Muscle layer of colon (tissue), 2 donors: ENCODE measurements at regions not wholly inside any gene's neighbourhood (a gene's known extent, or its start where the extent isn't known, plus 50 kb on each side); places are given as distances from the start of the nearest gene placed in this dataset.

Experiments
- H3K27ac ChIP-seq: one replicate; pipeline ENCODE4 v1.7.0; 2013; ENCODE audit warnings: low read depth, mild to moderate bottlenecking, low read length, moderate library complexity
- H3K27me3 ChIP-seq, 2 donors: one replicate each; pipeline ENCODE4 v1.7.0; 2013; ENCODE audit warnings: low read length in 2 of 2, mild to moderate bottlenecking in 2 of 2; ENCODE audit not compliant: insufficient read depth in 2 of 2, control insufficient read depth in 1 of 2
- H3K36me3 ChIP-seq: one replicate; pipeline ENCODE4 v1.7.0; 2013; ENCODE audit warnings: mild to moderate bottlenecking, low read length; ENCODE audit not compliant: insufficient read depth
- H3K4me1 ChIP-seq: one replicate; pipeline ENCODE4 v1.7.0; 2013; ENCODE audit warnings: mild to moderate bottlenecking, low read length; ENCODE audit not compliant: insufficient read depth
- H3K4me3 ChIP-seq, 2 donors: one replicate each; pipeline ENCODE4 v1.7.0; 2013; ENCODE audit warnings: low read length in 2 of 2, low read depth in 1 of 2, mild to moderate bottlenecking in 1 of 2, moderate library complexity in 1 of 2
- H3K9ac ChIP-seq: one replicate; pipeline ENCODE4 v1.7.0; 2013; ENCODE audit warnings: low read length
- H3K9me3 ChIP-seq: one replicate; pipeline ENCODE4 v1.7.0; 2013; ENCODE audit warnings: mild to moderate bottlenecking, low read length
- donor health status: abdominal sarcoma.
- donor health status: Adenocarcinoma of cecum.

DNA sequence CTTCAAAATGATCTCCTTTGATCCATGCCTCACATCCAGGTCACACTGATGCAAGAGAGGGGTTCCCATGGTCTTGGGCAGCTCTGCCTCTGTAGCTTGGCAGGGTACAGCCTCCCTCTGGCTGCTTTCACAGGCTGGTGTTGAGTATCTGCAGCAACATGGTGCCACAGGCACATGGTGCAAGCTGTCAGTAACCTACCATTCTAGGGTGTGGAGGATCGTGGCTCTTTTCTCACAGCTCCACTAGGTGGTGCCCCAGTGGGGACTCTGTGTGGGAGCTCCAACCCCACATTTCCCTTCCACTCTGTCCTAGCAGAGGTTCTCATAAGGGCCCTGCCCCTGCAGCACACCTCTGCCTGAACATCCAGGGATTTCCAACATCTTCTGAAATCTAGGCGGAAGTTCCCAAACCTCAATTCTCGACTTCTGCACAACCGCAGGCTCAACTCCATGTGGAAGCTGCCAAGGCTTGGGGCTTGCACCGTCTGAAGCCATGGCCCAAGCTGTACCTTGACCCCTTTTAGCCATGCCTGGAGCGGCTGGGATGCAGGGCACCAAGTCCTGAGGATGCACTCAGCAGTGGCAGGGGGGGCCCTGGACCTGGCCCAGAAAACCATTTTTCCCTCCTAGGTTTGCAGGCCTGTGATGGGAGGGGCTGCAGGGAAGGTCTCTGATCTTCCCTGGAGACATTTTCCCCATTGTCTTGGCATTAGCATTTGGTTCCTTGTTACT lies 137.8 kb upstream of the NUDT6 start:
- Histone ChIP-seq H3K4me1 (no peaks in the 10 kb centered on the region), H3K27ac (no peak overlapping the region)

DNA sequence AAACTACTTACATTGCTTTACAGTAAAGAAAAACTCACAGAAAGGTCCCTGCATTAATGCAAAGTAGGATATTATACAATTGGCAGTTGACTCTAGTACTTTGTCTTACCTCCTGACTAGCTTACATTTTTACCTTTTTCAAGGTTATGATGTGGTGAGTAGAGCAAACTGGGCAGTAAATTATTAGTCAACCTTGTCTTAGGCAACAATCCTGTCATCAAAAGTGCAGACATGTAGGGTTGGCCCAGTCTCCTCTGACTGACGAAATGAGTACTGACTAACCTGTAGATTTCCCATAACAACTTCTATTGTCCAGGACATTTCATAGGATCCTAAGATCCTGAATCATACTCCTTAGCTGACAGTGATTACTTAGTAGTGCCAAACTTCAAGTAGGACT lies 142.0 kb upstream of the NUDT6 start:
- no peak overlapping the region for H3K4me3 ChIP-seq
- H3K27ac ChIP-seq = no peak overlapping the region
- H3K27me3 ChIP-seq = no peaks in the 10 kb centered on the region
- H3K9ac ChIP-seq = no peak overlapping the region
- H3K36me3 ChIP-seq = no peaks in the 10 kb centered on the region
- no peaks in the 10 kb centered on the region for H3K4me1 ChIP-seq
- H3K9me3 ChIP-seq = no peaks in the 10 kb centered on the region

More for the DNA sequence above, 137.8 kb upstream of the NUDT6 start:
- H3K36me3 ChIP-seq = no peaks in the 10 kb centered on the region
- no peaks in the 10 kb centered on the region for H3K9me3 ChIP-seq
- no peaks in the 10 kb centered on the region for H3K27me3 ChIP-seq
- H3K9ac ChIP-seq = no peak overlapping the region
- no peak overlapping the region for H3K4me3 ChIP-seq

DNA sequence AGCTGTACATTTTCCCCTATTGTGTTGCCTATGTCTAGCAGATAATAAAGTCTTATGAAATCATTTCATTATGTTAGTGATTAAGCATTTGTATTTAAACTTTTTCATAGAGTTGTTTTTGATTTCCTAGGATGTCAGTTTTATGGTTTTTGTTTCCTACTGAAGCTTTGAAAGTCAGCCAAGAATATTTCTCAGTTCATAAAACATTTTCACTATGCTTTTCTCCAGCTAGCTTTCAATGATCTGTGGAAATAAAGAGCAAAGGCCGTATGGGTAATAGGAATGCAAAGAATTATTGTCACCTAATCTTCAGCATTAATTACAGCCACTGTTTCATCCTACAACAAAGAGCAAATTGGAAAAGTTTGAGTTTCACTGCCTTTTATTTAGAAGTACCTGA lies 145.7 kb upstream of the NUDT6 start:
- Histone ChIP-seq H3K27ac (no peak overlapping the region), H3K36me3 (no peaks in the 10 kb centered on the region), H3K9me3 (no peaks in the 10 kb centered on the region), H3K27me3 (no peaks in the 10 kb centered on the region), H3K4me1 (no peaks in the 10 kb centered on the region), H3K9ac (no peak overlapping the region), H3K4me3 (no peak overlapping the region)

DNA sequence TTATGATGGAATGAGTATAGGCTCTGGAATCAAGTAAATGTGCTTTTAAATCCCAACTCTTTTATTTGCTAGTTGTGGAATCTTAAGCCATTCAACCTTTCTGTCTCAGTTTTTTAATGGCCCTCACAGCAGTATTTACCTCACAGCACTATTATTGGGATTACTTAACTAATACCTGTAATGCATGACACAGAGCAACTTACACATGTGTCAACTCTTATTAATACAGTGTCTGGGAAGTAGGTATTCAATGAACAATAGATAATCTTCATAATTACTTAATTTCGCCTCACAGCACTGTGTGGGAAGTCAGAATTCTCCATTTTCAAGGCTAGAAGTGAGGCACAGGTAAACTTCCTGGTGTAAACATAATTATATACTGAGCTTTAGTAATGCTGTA lies 149.7 kb upstream of the NUDT6 start:
- H3K27ac ChIP-seq = no peak overlapping the region
- H3K27me3 ChIP-seq = no peaks in the 10 kb centered on the region
- no peaks in the 10 kb centered on the region for H3K4me1 ChIP-seq
- no peaks in the 10 kb centered on the region for H3K9me3 ChIP-seq
- no peaks in the 10 kb centered on the region for H3K36me3 ChIP-seq
- H3K4me3 ChIP-seq = no peak overlapping the region
- H3K9ac ChIP-seq = no peak overlapping the region

DNA sequence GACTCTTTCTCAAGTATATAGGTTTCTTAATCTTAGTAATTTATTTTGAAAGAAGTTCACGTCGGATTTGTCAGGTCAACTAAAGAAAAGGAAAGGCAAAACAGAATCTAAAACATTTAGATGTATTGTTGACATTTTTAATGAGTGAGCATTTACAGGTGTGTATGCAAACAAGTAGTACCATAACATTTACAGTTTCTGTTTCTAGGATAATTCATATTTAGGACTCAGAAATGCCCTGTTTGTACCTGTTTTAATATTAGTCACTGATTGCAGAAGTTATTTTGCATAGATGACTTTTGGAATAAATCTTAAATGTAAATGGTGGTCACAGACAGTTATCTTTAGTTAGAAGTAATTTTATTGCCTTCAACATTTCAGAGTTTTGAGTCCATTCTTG lies 151.3 kb upstream of the NUDT6 start:
- Histone ChIP-seq H3K4me1 (no peaks in the 10 kb centered on the region), H3K27me3 (no peaks in the 10 kb centered on the region), H3K9me3 (no peaks in the 10 kb centered on the region), H3K27ac (no peak overlapping the region), H3K9ac (no peak overlapping the region), H3K4me3 (no peak overlapping the region), H3K36me3 (no peaks in the 10 kb centered on the region)

DNA sequence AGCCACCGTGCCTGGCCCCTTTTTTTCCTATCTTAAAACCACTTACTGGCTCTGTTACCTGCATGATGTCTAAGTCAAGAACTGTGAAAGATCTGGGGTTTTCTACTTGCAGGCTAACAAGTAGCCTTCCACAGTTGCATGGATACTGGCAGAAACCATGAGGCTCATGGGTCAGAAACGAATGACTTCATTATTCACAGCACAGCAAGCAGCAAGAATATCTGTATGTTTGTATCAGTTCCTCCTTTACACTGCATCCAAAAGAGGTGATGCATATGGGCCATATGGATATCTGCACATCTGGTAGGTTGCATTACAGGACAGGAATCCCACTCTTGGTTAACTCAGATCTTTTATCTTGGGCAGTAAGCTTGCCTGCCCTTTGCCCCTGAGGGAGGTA lies 154.9 kb upstream of the NUDT6 start:
- Histone ChIP-seq H3K27me3 (no peaks in the 10 kb centered on the region), H3K27ac (no peak overlapping the region)

DNA sequence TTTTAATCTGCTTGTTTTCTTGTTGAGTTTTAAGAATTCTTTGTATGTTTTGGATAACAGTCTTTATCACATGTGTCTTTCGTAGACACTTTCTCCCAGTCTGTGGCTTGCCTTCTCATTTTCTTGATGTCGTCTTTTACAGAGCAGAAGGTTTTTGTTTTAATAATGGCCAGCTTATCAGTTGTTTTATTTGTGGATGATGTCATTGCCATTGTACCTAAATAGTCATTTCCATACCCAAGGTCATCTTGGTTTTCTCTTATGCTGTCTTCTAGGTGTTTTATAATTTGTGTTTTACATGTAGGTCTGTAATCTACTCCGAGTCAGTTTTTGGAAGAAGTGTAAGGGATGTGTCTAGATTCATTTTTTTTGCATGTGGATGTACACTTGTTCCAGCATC lies 159.6 kb upstream of the NUDT6 start:
- Histone ChIP-seq H3K27ac (no peak overlapping the region), H3K9me3 (no peaks in the 10 kb centered on the region), H3K4me1 (no peaks in the 10 kb centered on the region), H3K4me3 (no peak overlapping the region), H3K27me3 (no peaks in the 10 kb centered on the region), H3K36me3 (no peaks in the 10 kb centered on the region), H3K9ac (no peak overlapping the region)

More for the DNA sequence above, 154.9 kb upstream of the NUDT6 start:
- H3K9me3 ChIP-seq = no peaks in the 10 kb centered on the region
- no peaks in the 10 kb centered on the region for H3K36me3 ChIP-seq
- H3K4me1 ChIP-seq = no peaks in the 10 kb centered on the region
- H3K9ac ChIP-seq = no peak overlapping the region
- no peak overlapping the region for H3K4me3 ChIP-seq

DNA sequence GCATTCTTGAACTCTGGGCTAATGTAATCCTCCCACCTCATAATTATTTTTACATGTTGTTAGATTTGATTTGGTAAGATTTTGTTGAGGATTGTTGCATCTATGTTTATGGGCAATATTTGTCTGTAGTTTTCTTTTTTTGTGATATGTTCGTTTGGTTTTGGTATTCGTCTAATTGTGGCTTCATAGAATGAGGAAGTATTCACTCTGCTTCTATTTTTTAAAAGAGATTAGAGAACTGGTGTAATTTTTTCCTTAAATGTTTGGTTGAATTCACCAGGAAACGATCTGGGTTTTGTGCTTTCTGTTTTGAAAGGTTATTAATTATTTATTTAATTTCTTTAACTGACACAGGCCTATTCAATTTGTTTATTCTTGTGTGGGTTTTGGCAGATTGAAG lies 161.2 kb upstream of the NUDT6 start:
- Histone ChIP-seq H3K27me3 (no peaks in the 10 kb centered on the region), H3K9ac (no peak overlapping the region), H3K36me3 (no peaks in the 10 kb centered on the region), H3K4me1 (no peaks in the 10 kb centered on the region), H3K9me3 (no peaks in the 10 kb centered on the region), H3K4me3 (no peak overlapping the region), H3K27ac (no peak overlapping the region)

DNA sequence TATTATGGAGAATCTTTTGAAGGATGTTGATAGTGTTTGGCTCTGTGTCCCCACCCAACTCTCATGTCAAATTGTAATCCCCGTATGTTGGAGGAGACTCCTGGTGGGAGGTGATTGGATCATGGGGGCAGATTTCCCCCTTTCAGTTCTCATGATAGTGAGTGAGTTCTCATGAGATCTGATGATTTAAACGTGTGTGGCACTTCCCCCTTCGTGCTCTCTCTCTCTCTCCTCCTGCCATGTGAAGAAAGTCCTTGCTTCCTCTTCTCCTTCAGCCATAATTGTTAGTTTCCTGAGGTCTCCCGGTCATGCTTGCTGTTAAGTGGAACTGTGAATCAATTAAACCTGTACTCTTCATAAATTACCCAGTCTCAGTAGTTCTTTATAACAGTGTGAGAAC lies 166.1 kb upstream of the NUDT6 start:
- no peaks in the 10 kb centered on the region for H3K27me3 ChIP-seq
- no peak overlapping the region for H3K9ac ChIP-seq
- H3K4me3 ChIP-seq = no peak overlapping the region
- peaks cover 9% of the 10 kb centered on the region for H3K36me3 ChIP-seq
- H3K4me1 ChIP-seq = no peaks in the 10 kb centered on the region
- no peak overlapping the region for H3K27ac ChIP-seq
- no peaks in the 10 kb centered on the region for H3K9me3 ChIP-seq

DNA sequence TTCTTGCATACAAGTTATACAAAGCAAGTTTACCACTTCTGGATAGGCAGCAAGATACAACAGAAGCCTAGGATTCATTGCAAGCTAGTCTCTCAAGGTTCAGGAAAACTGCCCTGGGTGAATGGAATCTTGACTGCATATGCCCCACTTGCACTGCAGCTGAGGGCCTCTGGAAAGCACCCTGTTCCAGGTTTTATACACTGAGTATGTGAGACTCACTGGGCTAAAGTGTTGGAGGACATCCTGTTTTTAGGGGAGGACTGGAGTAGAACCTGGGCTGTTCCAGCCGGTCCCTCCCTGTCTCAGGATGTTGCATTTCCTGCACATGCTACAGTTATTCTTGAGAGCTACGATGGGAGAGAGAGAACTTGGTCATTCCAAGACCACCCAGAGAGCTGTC lies 168.5 kb upstream of the NUDT6 start:
- no peaks in the 10 kb centered on the region for H3K27me3 ChIP-seq
- H3K4me3 ChIP-seq = no peak overlapping the region
- H3K9ac ChIP-seq = no peak overlapping the region
- no peaks in the 10 kb centered on the region for H3K4me1 ChIP-seq
- no peaks in the 10 kb centered on the region for H3K9me3 ChIP-seq
- H3K27ac ChIP-seq = no peak overlapping the region
- peaks cover 9% of the 10 kb centered on the region for H3K36me3 ChIP-seq

DNA sequence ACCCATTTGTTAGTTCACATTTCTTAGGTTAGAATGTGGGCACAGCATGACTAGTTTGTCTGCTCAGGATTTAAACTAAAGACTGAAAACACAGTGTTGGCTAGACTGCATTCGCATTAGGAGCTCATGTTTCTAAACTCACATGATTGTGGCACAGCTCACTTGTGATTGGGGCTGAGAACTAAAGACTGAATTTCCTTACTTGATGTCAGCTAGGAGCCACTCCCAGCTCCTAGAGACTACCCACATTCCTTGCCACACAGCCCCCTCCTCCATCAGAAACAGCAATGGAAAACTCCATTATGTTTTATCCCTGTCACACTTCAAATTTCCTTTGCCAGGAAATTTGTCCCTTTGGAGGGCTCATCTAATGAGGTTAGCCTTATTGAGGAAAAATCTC lies 170.2 kb upstream of the NUDT6 start:
- Histone ChIP-seq H3K4me3 (no peak overlapping the region), H3K9ac (no peak overlapping the region), H3K4me1 (no peaks in the 10 kb centered on the region), H3K9me3 (no peaks in the 10 kb centered on the region), H3K36me3 (peaks cover 9% of the 10 kb centered on the region), H3K27me3 (no peaks in the 10 kb centered on the region), H3K27ac (no peak overlapping the region)

DNA sequence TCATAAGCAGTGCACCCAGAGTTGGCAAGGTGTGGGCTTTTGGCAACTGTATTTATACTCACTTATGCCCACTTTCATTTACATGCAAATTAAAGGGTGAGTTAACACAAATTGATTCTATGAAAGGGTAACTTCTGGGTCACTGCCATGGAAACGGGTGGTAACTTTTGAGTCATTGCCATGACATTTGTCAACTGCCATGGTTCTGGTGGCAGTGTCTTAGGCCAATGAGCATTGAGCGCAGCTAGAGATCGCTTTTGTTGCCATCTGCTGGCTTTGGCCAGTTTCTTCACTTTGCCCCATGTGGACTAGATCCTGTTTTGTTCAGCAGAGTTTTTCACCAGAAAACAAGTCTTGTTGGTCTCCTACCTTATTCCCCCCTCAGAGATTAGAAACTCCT lies 170.8 kb upstream of the NUDT6 start:
- no peak overlapping the region for H3K27ac ChIP-seq
- H3K4me3 ChIP-seq = no peak overlapping the region
- H3K27me3 ChIP-seq = no peaks in the 10 kb centered on the region
- no peak overlapping the region for H3K9ac ChIP-seq
- peaks cover 9% of the 10 kb centered on the region for H3K36me3 ChIP-seq
- no peaks in the 10 kb centered on the region for H3K9me3 ChIP-seq
- no peaks in the 10 kb centered on the region for H3K4me1 ChIP-seq
